H9 (cell line): ENCODE measurements at regions not wholly inside any gene's neighbourhood (a gene's known extent, or its start where the extent isn't known, plus 50 kb on each side); places are given as distances from the start of the nearest gene placed in this dataset.
A peak's percentile ranks its signal among the peaks of the same experiment; 100 is the strongest.

Experiments used
- DNase-seq: peaks from one replicate; pipeline ENCODE4 v3.0.0-alpha.2; 2017
- H2AFZ ChIP-seq: one replicate; pipeline ENCODE4 v1.6.1; 2013; ENCODE audit warnings: mild to moderate bottlenecking, low read length, control low read depth, moderate library complexity
- H2AK5ac ChIP-seq: 2 replicates; pipeline ENCODE4 v1.6.1; 2013; ENCODE audit warnings: low read length, control low read depth, mixed read lengths; ENCODE audit not compliant: insufficient read length
- H2BK120ac ChIP-seq: one replicate; pipeline ENCODE4 v1.6.1; 2013; ENCODE audit warnings: low read depth, mild to moderate bottlenecking, low read length, control low read depth, inconsistent platforms; ENCODE audit not compliant: poor library complexity, severe bottlenecking
- H2BK12ac ChIP-seq: 2 replicates; pipeline ENCODE4 v1.6.1; 2013; ENCODE audit warnings: low read length, control low read depth, mixed read lengths, low read depth; ENCODE audit not compliant: insufficient read length
- H2BK15ac ChIP-seq: 2 replicates; pipeline ENCODE4 v1.6.1; 2013; ENCODE audit warnings: low read depth, low read length, control low read depth
- H2BK20ac ChIP-seq: one replicate; pipeline ENCODE4 v1.6.1; 2013; ENCODE audit warnings: low read depth, mild to moderate bottlenecking, low read length, control low read depth, inconsistent platforms; ENCODE audit not compliant: poor library complexity, severe bottlenecking
- H2BK5ac ChIP-seq: 2 replicates; pipeline ENCODE4 v1.6.1; 2013; ENCODE audit warnings: low read length, control low read depth, mixed read lengths; ENCODE audit not compliant: insufficient read length
- H3K14ac ChIP-seq: 2 replicates; pipeline ENCODE4 v1.6.1; 2013; ENCODE audit warnings: low read length, control low read depth; ENCODE audit not compliant: insufficient read depth
- H3K18ac ChIP-seq: 2 replicates; pipeline ENCODE4 v1.6.1; 2013; ENCODE audit warnings: low read depth, mild to moderate bottlenecking, mixed read lengths, low read length, control low read depth; ENCODE audit not compliant: insufficient read length
- H3K23ac ChIP-seq: 2 replicates; pipeline ENCODE4 v1.6.1; 2013; ENCODE audit warnings: low read length, control low read depth, mixed read lengths, low read depth; ENCODE audit not compliant: insufficient read length
- H3K23me2 ChIP-seq: 2 replicates; pipeline ENCODE4 v1.6.1; 2013; ENCODE audit warnings: low read depth, mild to moderate bottlenecking, mixed read lengths, low read length, control low read depth; ENCODE audit not compliant: insufficient read length, poor library complexity, severe bottlenecking
- H3K27ac ChIP-seq: 2 replicates; pipeline ENCODE4 v1.5.1; 2013; ENCODE audit warnings: low read length, control low read depth, mixed read lengths, low read depth; ENCODE audit not compliant: insufficient read length
- H3K27me3 ChIP-seq: 2 replicates; pipeline ENCODE4 v1.6.1; 2013; ENCODE audit warnings: low read length, control low read depth, inconsistent platforms; ENCODE audit not compliant: insufficient read depth
- H3K4ac ChIP-seq: 2 replicates; pipeline ENCODE4 v1.6.1; 2013; ENCODE audit warnings: low read depth, mild to moderate bottlenecking, control low read depth, inconsistent platforms, low read length, moderate library complexity
- H3K4me1 ChIP-seq: 2 replicates; pipeline ENCODE4 v1.6.1; 2013; ENCODE audit warnings: low read length, control low read depth, inconsistent platforms; ENCODE audit not compliant: insufficient read depth
- H3K4me2 ChIP-seq: 2 replicates; pipeline ENCODE4 v1.6.1; 2013; ENCODE audit warnings: low read length, control low read depth, mixed read lengths; ENCODE audit not compliant: insufficient read length, insufficient read depth
- H3K56ac ChIP-seq: 2 replicates; pipeline ENCODE4 v1.6.1; 2013; ENCODE audit warnings: low read depth, mild to moderate bottlenecking, mixed read lengths, low read length, control low read depth; ENCODE audit not compliant: insufficient read length
- H3K79me1 ChIP-seq: 2 replicates; pipeline ENCODE4 v1.6.1; 2013; ENCODE audit warnings: low read depth, mild to moderate bottlenecking, moderate library complexity, low read length, control low read depth, inconsistent platforms; ENCODE audit not compliant: insufficient read depth, poor library complexity, severe bottlenecking
- H3K79me2 ChIP-seq: 2 replicates; pipeline ENCODE4 v1.6.1; 2013; ENCODE audit warnings: low read length, control low read depth, inconsistent platforms; ENCODE audit not compliant: insufficient read depth
- H3K9ac ChIP-seq: 2 replicates; pipeline ENCODE4 v1.6.1; 2013; ENCODE audit warnings: low read length, control low read depth, mixed read lengths; ENCODE audit not compliant: insufficient read length; ENCODE audit errors: extremely low read depth
- H3K9me3 ChIP-seq: one replicate; pipeline ENCODE4 v1.6.1; 2013; ENCODE audit warnings: low read depth, low read length, inconsistent platforms; ENCODE audit not compliant: control insufficient read depth
- H3T11ph ChIP-seq: one replicate; pipeline ENCODE4 v1.6.1; 2013; ENCODE audit warnings: mild to moderate bottlenecking, low read length, control low read depth, inconsistent platforms
- H4K20me1 ChIP-seq: one replicate; pipeline ENCODE4 v1.6.1; 2013; ENCODE audit not compliant: control insufficient read depth, insufficient read length, insufficient read depth
- H4K5ac ChIP-seq: 2 replicates; pipeline ENCODE4 v1.6.1; 2013; ENCODE audit warnings: low read depth, mild to moderate bottlenecking, mixed read lengths, low read length, control low read depth; ENCODE audit not compliant: insufficient read length
- H4K8ac ChIP-seq: replicated peaks from 2 replicates; pipeline ENCODE4 v1.6.1; 2013; ENCODE audit warnings: low read length, control low read depth, mixed read lengths, low read depth; ENCODE audit not compliant: insufficient read length
- H4K91ac ChIP-seq: 2 replicates; pipeline ENCODE4 v1.6.1; 2013; ENCODE audit warnings: low read depth, mild to moderate bottlenecking, moderate library complexity, mixed read lengths, low read length, control low read depth; ENCODE audit not compliant: insufficient read length
- H3K27ac Mint-ChIP-seq, 3 experiments: 2 replicates in 2 of 3; 3 replicates in 1 of 3; pipeline ENCODE4 v1.8.0; 2020 to 2021; ENCODE audit warnings: mixed read lengths in 3 of 3, mild to moderate bottlenecking in 1 of 3, moderate library complexity in 1 of 3
- H3K27me3 Mint-ChIP-seq: 2 replicates; pipeline ENCODE4 v1.8.0; 2021; ENCODE audit warnings: low read depth, mild to moderate bottlenecking, moderate library complexity, mixed read lengths
- H3K36me3 Mint-ChIP-seq, 3 experiments: 2 replicates in 2 of 3; 3 replicates in 1 of 3; pipeline ENCODE4 v1.8.0; 2020 to 2021; ENCODE audit warnings: low read depth in 3 of 3, mixed read lengths in 3 of 3; ENCODE audit not compliant: insufficient read depth in 1 of 3
- H3K4me1 Mint-ChIP-seq, 2 experiments: 2 replicates each; pipeline ENCODE4 v1.8.0; 2020; ENCODE audit warnings: mixed read lengths in 2 of 2
- H3K4me3 Mint-ChIP-seq, 2 experiments: 2 replicates in 1 of 2; 3 replicates in 1 of 2; pipeline ENCODE4 v1.8.0; 2020 to 2021; ENCODE audit warnings: mild to moderate bottlenecking in 2 of 2, mixed read lengths in 2 of 2, moderate library complexity in 1 of 2
- H3K9me3 Mint-ChIP-seq, 2 experiments: 2 replicates in 1 of 2; 3 replicates in 1 of 2; pipeline ENCODE4 v1.8.0; 2020; ENCODE audit warnings: mild to moderate bottlenecking in 2 of 2, mixed read lengths in 2 of 2, moderate library complexity in 1 of 2
- CTCF ChIP-seq: fragments of 200-600 bp; sonication (generic); conservative IDR thresholded peaks from 3 replicates; pipeline ENCODE4 v1.8.0; 2021; ENCODE audit warnings: antibody characterized with exemption, mild to moderate bottlenecking
- WGBS: extraction: QIAGEN DNeasy Blood & Tissue Kit; methylation state at CpG from one replicate; pipeline ENCODE4 v1.1.7; 2013; ENCODE audit warnings: missing lambda C conversion rate, low lambda C conversion rate, mixed read lengths; ENCODE audit not compliant: insufficient read length; ENCODE audit errors: extremely low coverage; 5-methylcytosine and 5-hydroxymethylcytosine counted together

DNA sequence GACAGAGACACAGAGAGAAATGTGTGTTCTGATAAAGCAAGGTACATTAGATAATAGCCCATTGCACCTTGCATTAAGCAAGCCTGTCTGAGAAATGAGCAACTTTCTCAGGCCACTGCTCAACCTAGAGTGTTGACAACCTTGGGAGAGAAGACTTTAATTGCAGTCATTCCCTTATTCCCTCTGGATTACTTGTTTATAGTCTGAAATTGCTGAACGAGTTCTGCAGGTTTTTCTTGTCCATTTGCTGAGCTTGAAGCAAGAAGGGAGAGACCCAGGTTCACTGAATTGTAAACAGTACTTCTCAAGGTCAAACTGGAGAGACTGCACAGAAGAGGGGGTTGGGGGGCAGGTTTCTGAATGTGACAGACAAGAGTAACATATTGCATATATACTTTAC lies 159.4 kb upstream of the PLEKHG7 start:
- H3K56ac ChIP-seq = no peak overlapping the region
- H3T11ph ChIP-seq = no peak overlapping the region
- no peak overlapping the region for H2BK12ac ChIP-seq
- no peaks in the 10 kb centered on the region; a peak in 1 of 7 replicates for H3K36me3 Mint-ChIP-seq
- no peaks in the 10 kb centered on the region for H3K9me3 ChIP-seq
- H3K14ac ChIP-seq = no peak overlapping the region
- H3K79me1 ChIP-seq = no peaks in the 10 kb centered on the region
- no peak for DNase-seq
- no peaks in the 10 kb centered on the region for H3K27me3 ChIP-seq
- no CpG with 5 or more reads among the region's 1 CpG for WGBS
- no peak overlapping the region for H4K5ac ChIP-seq
- H3K18ac ChIP-seq = no peak overlapping the region
- no peaks in the 10 kb centered on the region for H4K20me1 ChIP-seq
- H2BK15ac ChIP-seq = no peak overlapping the region
- H3K4me3 Mint-ChIP-seq = no peak overlapping the region
- no peak overlapping the region for H3K23ac ChIP-seq
- H3K4me1 Mint-ChIP-seq = peaks cover 16 to 19% of the 10 kb centered on the region in 2 experiments
- no peaks in the 10 kb centered on the region for H3K23me2 ChIP-seq
- H2BK120ac ChIP-seq = no peak overlapping the region
- H3K79me2 ChIP-seq = no peaks in the 10 kb centered on the region
- H3K9ac ChIP-seq = no peak overlapping the region
- no peaks in the 10 kb centered on the region; the same call in 1 of the 2 replicates for H3K4me1 ChIP-seq
- no peak overlapping the region for H4K91ac ChIP-seq
- no peak overlapping the region for H2BK5ac ChIP-seq
- no peak overlapping the region for H3K4ac ChIP-seq
- H4K8ac ChIP-seq = no peak overlapping the region
- H3K4me2 ChIP-seq = no peak overlapping the region
- no peak overlapping the region for H3K27ac ChIP-seq
- TF ChIP-seq CTCF = no peak
- H3K9me3 Mint-ChIP-seq = no peaks in the 10 kb centered on the region
- peak overlapping the region in 2 of 3 experiments; percentile 37 to 65; a peak in 2 of 7 replicates for H3K27ac Mint-ChIP-seq
- H2AFZ ChIP-seq = no peak overlapping the region
- no peak overlapping the region for H2BK20ac ChIP-seq
- no peaks in the 10 kb centered on the region; the same call in 1 of the 2 replicates for H3K27me3 Mint-ChIP-seq
- H2AK5ac ChIP-seq = no peak overlapping the region
